ENCODE measurements at regions not wholly inside any gene's neighbourhood (a gene's known extent, or its start where the extent isn't known, plus 50 kb on each side); places are given as distances from the start of the nearest gene placed in this dataset.

- Histone ChIP-seq H2AFZ (ENCODE audit: low read depth, low read length) (no peak overlapping the region), H3K9me3 (ENCODE audit: insufficient read depth, low read length) (no peaks in the 10 kb centered on the region), H3K79me2 (ENCODE audit: low read length) (no peaks in the 10 kb centered on the region), H4K20me1 (ENCODE audit: insufficient read depth, low read length) (no peaks in the 10 kb centered on the region), H3K27me3 (ENCODE audit: low read depth, low read length) (no peaks in the 10 kb centered on the region), H3K36me3 (replicated peaks; ENCODE audit: low read depth, low read length) (no peaks in the 10 kb centered on the region), H3K4me3 (ENCODE audit: low read length) (no peak overlapping the region), H3K27ac (ENCODE audit: low read length) (no peak overlapping the region), H3K4me1 (ENCODE audit: low read length) (no peaks in the 10 kb centered on the region), H3K9ac (ENCODE audit: low read length) (no peak overlapping the region), H3K4me2 (ENCODE audit: low read length) (no peak overlapping the region)
- TF ChIP-seq CTCF (IDR thresholded peaks at IDR 0.05; ENCODE audit: low read depth, low read length) (no peak), EZH2phosphoT487 (IDR thresholded peaks at IDR 0.05; ENCODE audit: low read depth) (no peak)
Observed at GRCh38 chr6:125498606-125499005, 196.8 kb upstream of the HDDC2 start.

DNA sequence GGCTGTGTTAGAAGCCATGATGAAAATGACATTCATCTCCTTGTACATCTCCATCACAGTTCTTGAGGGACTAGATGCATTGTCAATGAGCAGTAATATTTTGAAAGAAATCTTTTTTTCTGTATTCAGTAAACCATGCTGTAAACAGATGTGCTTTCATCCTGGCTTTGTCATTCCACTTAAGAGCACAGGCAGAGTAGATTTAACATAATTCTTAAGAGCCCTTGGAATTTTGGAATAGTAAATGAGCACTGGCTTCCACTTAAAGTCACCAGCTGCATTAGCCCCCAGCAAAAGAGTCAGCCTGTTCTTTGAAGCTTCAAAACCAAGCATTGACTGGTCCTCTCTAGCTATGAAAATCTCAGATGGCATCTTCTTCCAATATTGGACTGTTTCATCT is 197.8 kb upstream of the HDDC2 start:
- Histone ChIP-seq H3K79me2 (ENCODE audit: low read length) (no peaks in the 10 kb centered on the region), H3K4me1 (ENCODE audit: low read length) (no peaks in the 10 kb centered on the region), H3K4me3 (ENCODE audit: low read length) (no peak overlapping the region), H3K36me3 (replicated peaks; ENCODE audit: low read depth, low read length) (no peaks in the 10 kb centered on the region), H2AFZ (ENCODE audit: low read depth, low read length) (no peak overlapping the region), H3K9ac (ENCODE audit: low read length) (no peak overlapping the region), H3K27ac (ENCODE audit: low read length) (no peak overlapping the region), H3K4me2 (ENCODE audit: low read length) (no peak overlapping the region), H3K27me3 (ENCODE audit: low read depth, low read length) (no peaks in the 10 kb centered on the region), H3K9me3 (ENCODE audit: insufficient read depth, low read length) (no peaks in the 10 kb centered on the region), H4K20me1 (ENCODE audit: insufficient read depth, low read length) (no peaks in the 10 kb centered on the region)
- TF ChIP-seq EZH2phosphoT487 (IDR thresholded peaks at IDR 0.05; ENCODE audit: low read depth) (no peak), CTCF (IDR thresholded peaks at IDR 0.05; ENCODE audit: low read depth, low read length) (no peak)

- Histone ChIP-seq H3K9ac (ENCODE audit: low read length) (no peak overlapping the region), H3K4me3 (ENCODE audit: low read length) (no peak overlapping the region), H3K9me3 (ENCODE audit: insufficient read depth, low read length) (no peaks in the 10 kb centered on the region), H3K79me2 (ENCODE audit: low read length) (no peaks in the 10 kb centered on the region), H3K27me3 (ENCODE audit: low read depth, low read length) (no peaks in the 10 kb centered on the region), H3K36me3 (replicated peaks; ENCODE audit: low read depth, low read length) (no peaks in the 10 kb centered on the region), H3K4me2 (ENCODE audit: low read length) (no peak overlapping the region), H3K27ac (ENCODE audit: low read length) (no peak overlapping the region), H4K20me1 (ENCODE audit: insufficient read depth, low read length) (no peaks in the 10 kb centered on the region), H3K4me1 (ENCODE audit: low read length) (no peaks in the 10 kb centered on the region), H2AFZ (ENCODE audit: low read depth, low read length) (no peak overlapping the region)
- no peak for TF ChIP-seq CTCF (IDR thresholded peaks at IDR 0.05; ENCODE audit: low read depth, low read length)
- no peak for TF ChIP-seq EZH2phosphoT487 (IDR thresholded peaks at IDR 0.05; ENCODE audit: low read depth)
Observed at GRCh38 chr6:125503181-125503580, 201.4 kb upstream of the HDDC2 start.

GRCh38 chr6:125507987-125508655 is 206.4 kb upstream of the HDDC2 start:
- Histone ChIP-seq H3K4me2 (ENCODE audit: low read length) (no peak overlapping the region), H2AFZ (ENCODE audit: low read depth, low read length) (no peak overlapping the region), H3K27ac (ENCODE audit: low read length) (no peak overlapping the region), H3K9ac (ENCODE audit: low read length) (no peak overlapping the region), H3K36me3 (replicated peaks; ENCODE audit: low read depth, low read length) (no peaks in the 10 kb centered on the region), H3K27me3 (ENCODE audit: low read depth, low read length) (no peaks in the 10 kb centered on the region), H3K9me3 (ENCODE audit: insufficient read depth, low read length) (no peaks in the 10 kb centered on the region), H3K4me1 (ENCODE audit: low read length) (no peaks in the 10 kb centered on the region), H3K4me3 (ENCODE audit: low read length) (no peak overlapping the region), H4K20me1 (ENCODE audit: insufficient read depth, low read length) (no peaks in the 10 kb centered on the region), H3K79me2 (ENCODE audit: low read length) (no peaks in the 10 kb centered on the region)
- TF ChIP-seq EZH2phosphoT487 (IDR thresholded peaks at IDR 0.05; ENCODE audit: low read depth) (no peak), CTCF (IDR thresholded peaks at IDR 0.05; ENCODE audit: low read depth, low read length) (no peak)

All from OCI-LY3 (cell line).